ENCODE measurements at regions not wholly inside any gene's neighbourhood (a gene's known extent, or its start where the extent isn't known, plus 50 kb on each side); places are given as distances from the start of the nearest gene placed in this dataset.

- H2AFZ ChIP-seq (ENCODE audit: low read depth, low read length) = no peak overlapping the region
- no peak for TF ChIP-seq MXI1 (conservative IDR thresholded peaks at IDR 0.05; ENCODE audit: poor library complexity, severe bottlenecking)
- TF ChIP-seq CTCF (IDR thresholded peaks at IDR 0.05; ENCODE audit: poor library complexity, severe bottlenecking) = no peak
- TF ChIP-seq REST (IDR thresholded peaks at IDR 0.05; ENCODE audit: borderline replicate concordance) = no peak
- no peak for TF ChIP-seq POLR2AphosphoS5 (IDR thresholded peaks at IDR 0.05)
- no peak for TF ChIP-seq SMC3 (conservative IDR thresholded peaks at IDR 0.05; ENCODE audit: poor library complexity)
- no peak for TF ChIP-seq RAD21 (conservative IDR thresholded peaks at IDR 0.05)
- no peak for TF ChIP-seq TAF1 (IDR thresholded peaks at IDR 0.05; ENCODE audit: low read depth)
- no peak for TF ChIP-seq EP300 (conservative IDR thresholded peaks at IDR 0.05; ENCODE audit: poor library complexity, severe bottlenecking)
- no peak for TF ChIP-seq EZH2 (IDR thresholded peaks at IDR 0.05; ENCODE audit: borderline replicate concordance, insufficient read depth, low read length, poor library complexity, severe bottlenecking)
Measured at GRCh38 chr6:23952245-23952644, 173.8 kb upstream of the NRSN1 start.

GRCh38 chr6:23953976-23954375 is 172.0 kb upstream of the NRSN1 start:
- Histone ChIP-seq H3K4me2 (ENCODE audit: low read length) (no peak overlapping the region), H3K79me2 (replicated peaks; ENCODE audit: insufficient read depth, low read length) (no peaks in the 10 kb centered on the region), H3F3A (ENCODE audit: insufficient read depth, low read length, poor library complexity, severe bottlenecking) (peaks cover 4% of the 10 kb centered on the region), H2AFZ (ENCODE audit: low read depth, low read length) (no peak overlapping the region), H3K27ac (ENCODE audit: low read length) (no peak overlapping the region), H3K9me2 (ENCODE audit: insufficient read depth, low read length) (no peaks in the 10 kb centered on the region), H3K36me3 (ENCODE audit: insufficient read depth, low read length) (no peaks in the 10 kb centered on the region), H3K27me3 (ENCODE audit: insufficient read depth, low read depth, low read length) (no peaks in the 10 kb centered on the region), H3K9ac (ENCODE audit: low read length) (no peak overlapping the region), H3K9me3 (ENCODE audit: low read length) (no peaks in the 10 kb centered on the region), H4K20me1 (ENCODE audit: insufficient read depth) (no peaks in the 10 kb centered on the region), H3K4me3 (ENCODE audit: low read length) (no peak overlapping the region)
- TF ChIP-seq TAF1 (IDR thresholded peaks at IDR 0.05; ENCODE audit: low read depth) = no peak
- TF ChIP-seq RAD21 (conservative IDR thresholded peaks at IDR 0.05) = no peak
- no peak for TF ChIP-seq POLR2AphosphoS5 (IDR thresholded peaks at IDR 0.05)
- no peak for TF ChIP-seq EZH2 (IDR thresholded peaks at IDR 0.05; ENCODE audit: borderline replicate concordance, insufficient read depth, low read length, poor library complexity, severe bottlenecking)
- TF ChIP-seq CTCF (IDR thresholded peaks at IDR 0.05; ENCODE audit: poor library complexity, severe bottlenecking) = no peak
- TF ChIP-seq SMC3 (conservative IDR thresholded peaks at IDR 0.05; ENCODE audit: poor library complexity) = no peak
- no peak for TF ChIP-seq EP300 (conservative IDR thresholded peaks at IDR 0.05; ENCODE audit: poor library complexity, severe bottlenecking)
- no peak for TF ChIP-seq MXI1 (conservative IDR thresholded peaks at IDR 0.05; ENCODE audit: poor library complexity, severe bottlenecking)
- TF ChIP-seq REST (IDR thresholded peaks at IDR 0.05; ENCODE audit: borderline replicate concordance) = no peak

More at GRCh38 chr6:23952245-23952644, 173.8 kb upstream of the NRSN1 start:
- H4K20me1 ChIP-seq (ENCODE audit: insufficient read depth) = no peaks in the 10 kb centered on the region
- no peak overlapping the region for H3K9ac ChIP-seq (ENCODE audit: low read length)
- no peak overlapping the region for H3K27ac ChIP-seq (ENCODE audit: low read length)
- peaks cover 4% of the 10 kb centered on the region for H3F3A ChIP-seq (ENCODE audit: insufficient read depth, low read length, poor library complexity, severe bottlenecking)
- no peaks in the 10 kb centered on the region for H3K9me2 ChIP-seq (ENCODE audit: insufficient read depth, low read length)
- H3K36me3 ChIP-seq (ENCODE audit: insufficient read depth, low read length) = no peaks in the 10 kb centered on the region
- H3K9me3 ChIP-seq (ENCODE audit: low read length) = no peaks in the 10 kb centered on the region
- H3K79me2 ChIP-seq (replicated peaks; ENCODE audit: insufficient read depth, low read length) = no peaks in the 10 kb centered on the region
- no peak overlapping the region for H3K4me2 ChIP-seq (ENCODE audit: low read length)
- no peak overlapping the region for H3K4me3 ChIP-seq (ENCODE audit: low read length)
- H3K27me3 ChIP-seq (ENCODE audit: insufficient read depth, low read depth, low read length) = no peaks in the 10 kb centered on the region

Data from neural cell (in vitro differentiated cells).